ENCODE measurements at regions not wholly inside any gene's neighbourhood (a gene's known extent, or its start where the extent isn't known, plus 50 kb on each side); places are given as distances from the start of the nearest gene placed in this dataset.
"Not testable (repeated sequence)": the region's sequence is repeated elsewhere in the genome, so short reads cannot be mapped to it uniquely, and the experiment has no call there.

DNA sequence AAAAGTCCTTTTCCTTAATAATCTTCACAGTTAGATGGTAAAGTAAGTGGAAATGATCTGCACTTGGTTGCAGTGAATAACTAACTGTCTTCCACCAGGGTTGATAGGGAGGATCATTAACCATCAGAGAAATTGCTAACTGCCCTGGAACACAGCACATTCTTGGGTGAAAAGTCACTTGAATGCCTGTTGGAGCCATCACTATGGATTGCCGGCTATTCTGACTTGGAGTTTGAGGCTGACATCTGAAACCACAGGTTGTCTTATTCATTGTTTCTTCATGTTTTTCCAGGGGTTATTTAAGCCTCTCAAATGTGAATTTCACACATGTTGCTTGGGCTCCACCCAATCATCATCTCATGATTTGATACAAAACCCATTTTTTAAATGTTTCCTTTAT, 901.4 kb downstream of the MCTP2 start:
- no peak for DNase-seq (ENCODE audit: low read depth in 2 of 2)

DNA sequence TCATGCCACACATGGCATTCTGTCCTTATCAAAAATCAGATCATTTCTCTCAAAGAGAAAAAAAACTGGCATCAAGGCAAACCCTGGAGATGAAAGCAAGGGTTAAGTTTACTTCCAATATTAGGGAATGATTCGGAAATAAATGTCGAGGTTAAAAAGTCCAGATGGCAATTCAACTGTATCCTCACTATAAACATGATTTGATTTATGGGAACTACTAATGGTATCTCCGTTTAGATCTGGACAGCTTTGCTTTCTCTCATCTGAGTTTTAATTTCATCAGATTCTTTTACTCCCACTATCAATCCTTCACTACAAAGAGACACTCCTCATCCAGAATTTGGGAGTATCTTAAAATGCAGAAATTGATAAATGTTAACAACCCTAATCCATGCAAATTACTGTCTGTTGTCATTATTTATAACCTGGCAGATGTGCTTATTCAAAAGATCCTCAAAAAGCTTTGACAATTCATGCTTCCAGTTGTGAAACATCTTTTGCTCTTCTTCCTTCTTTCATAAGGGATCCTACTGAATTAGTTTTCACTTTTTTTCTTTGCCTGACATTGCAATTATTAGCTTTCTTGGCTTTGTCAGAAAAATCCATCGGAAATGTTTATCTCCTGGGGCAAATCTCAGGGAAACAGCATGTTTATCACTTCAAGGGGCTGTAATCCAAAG, 903.2 kb downstream of the MCTP2 start:
- no peak for DNase-seq (ENCODE audit: low read depth in 2 of 2)

GRCh38 chr15:95138604-95139270, 907.4 kb downstream of the MCTP2 start:
- DNase-seq (ENCODE audit: low read depth in 2 of 2), result no peak

DNA sequence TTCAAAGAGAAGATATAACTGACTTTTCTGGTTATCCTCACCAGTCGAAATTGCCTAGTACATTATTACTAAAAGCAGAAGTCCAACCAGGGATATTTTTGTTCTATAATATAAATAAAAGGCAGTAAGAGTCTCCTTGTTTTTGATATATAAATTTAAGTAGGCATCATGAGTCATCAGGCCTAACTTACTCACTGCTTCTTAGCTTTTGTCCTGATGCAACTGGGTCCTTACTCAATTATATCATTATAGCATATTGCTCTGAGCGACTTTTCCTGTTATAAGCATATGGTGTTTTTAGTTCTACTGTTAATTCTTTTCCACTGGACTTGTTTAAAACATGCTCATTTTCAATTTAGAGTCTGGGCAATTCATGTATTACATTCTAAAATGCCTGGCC, 910.1 kb downstream of the MCTP2 start:
- DNase-seq (ENCODE audit: low read depth in 2 of 2), result no peak

DNA sequence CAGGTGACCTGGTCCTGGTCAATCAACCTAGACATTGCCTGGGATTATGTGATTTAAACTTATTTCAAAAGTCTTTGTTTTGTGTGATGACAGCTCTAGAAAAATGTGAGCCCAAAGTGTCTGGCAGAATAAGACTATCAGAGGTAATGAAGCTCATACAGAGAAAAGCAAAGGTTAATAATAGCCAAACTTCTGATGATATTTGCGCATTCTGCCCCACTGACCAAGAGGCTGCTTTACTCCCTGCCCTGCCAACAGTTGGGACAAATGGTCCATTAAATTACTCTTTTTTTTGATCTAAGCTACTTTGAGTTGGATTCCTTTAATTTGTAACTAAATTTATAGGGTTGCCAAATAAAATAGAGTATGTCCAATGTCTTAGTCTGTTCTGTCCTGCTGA, 911.2 kb downstream of the MCTP2 start:
- no peak for DNase-seq (ENCODE audit: low read depth in 2 of 2)

GRCh38 chr15:95146481-95146880, 915.1 kb downstream of the MCTP2 start:
- DNase-seq (ENCODE audit: low read depth in 2 of 2), result no peak

GRCh38 chr15:95148183-95148582, 916.8 kb downstream of the MCTP2 start:
- no peak for DNase-seq (ENCODE audit: low read depth in 2 of 2)

DNA sequence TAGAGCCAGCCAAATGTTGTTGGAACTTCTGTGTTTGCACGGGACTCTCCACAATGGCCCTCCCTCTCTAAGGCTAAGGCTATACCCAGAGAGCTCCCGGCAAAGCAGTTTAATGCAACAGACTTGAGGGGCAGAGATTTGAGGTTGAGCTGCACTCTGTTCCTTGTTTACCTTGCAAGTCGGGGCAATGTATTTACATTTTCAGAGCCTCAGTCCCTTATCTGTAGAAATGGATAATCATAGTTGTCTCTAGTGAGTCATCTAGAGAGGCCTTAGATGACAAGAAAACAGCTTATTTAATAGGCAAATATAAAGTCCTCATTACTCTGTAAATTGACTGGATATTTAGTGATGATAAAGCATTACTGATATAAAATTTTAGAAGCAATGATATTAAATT, 917.7 kb downstream of the MCTP2 start:
- no peak for DNase-seq (ENCODE audit: low read depth in 2 of 2)

GRCh38 chr15:95149771-95150170, 918.4 kb downstream of the MCTP2 start:
- DNase-seq (ENCODE audit: low read depth in 2 of 2), result no peak

GRCh38 chr15:95150466-95150865, 919.1 kb downstream of the MCTP2 start:
- DNase-seq (ENCODE audit: low read depth in 2 of 2), result no peak

DNA sequence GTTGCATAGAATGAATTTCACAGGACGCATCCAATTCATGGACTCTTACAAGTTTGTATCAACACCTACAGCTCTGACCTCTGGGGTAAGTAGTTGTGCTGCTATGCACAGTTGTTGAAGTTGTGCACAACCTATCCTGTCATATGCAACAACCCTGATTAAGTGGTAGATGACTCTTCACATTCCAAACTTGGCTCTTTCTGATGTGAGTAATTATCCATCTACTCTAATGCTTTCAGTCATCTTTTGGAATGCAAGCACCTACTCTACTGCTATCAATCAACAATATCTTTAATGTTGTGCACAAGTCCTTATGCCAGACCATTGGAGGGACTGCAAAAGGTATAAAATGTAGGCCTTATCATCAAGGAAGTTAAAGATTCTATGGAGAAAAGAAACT, 921.4 kb downstream of the MCTP2 start:
- DNase-seq (ENCODE audit: low read depth in 2 of 2), result no peak

- not testable (repeated sequence) for DNase-seq (ENCODE audit: low read depth in 2 of 2)
Observed at GRCh38 chr15:95153201-95153600, 921.8 kb downstream of the MCTP2 start.

DNA sequence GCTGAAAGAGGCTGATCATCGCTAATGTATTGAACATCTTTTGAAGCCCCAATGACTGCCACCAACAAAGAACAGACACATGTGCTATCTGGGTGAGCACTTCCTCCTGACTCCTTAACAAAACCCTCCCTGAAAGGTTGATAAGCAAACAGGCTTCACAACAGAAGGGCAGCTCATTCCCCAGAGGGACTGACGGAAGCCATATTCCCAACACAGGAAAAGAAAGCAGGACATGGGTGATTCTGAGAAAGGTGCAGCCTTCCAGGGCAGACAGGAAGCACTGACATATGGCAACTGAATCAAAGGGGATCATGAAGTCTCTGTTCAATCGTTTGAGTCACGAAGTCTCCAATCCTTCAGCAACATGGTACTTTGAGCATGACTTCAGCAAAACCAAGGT, 929.0 kb downstream of the MCTP2 start:
- DNase-seq (ENCODE audit: low read depth in 2 of 2), result no peak

GRCh38 chr15:95162069-95162468, 930.7 kb downstream of the MCTP2 start:
- DNase-seq (ENCODE audit: low read depth in 2 of 2), result no peak

DNA sequence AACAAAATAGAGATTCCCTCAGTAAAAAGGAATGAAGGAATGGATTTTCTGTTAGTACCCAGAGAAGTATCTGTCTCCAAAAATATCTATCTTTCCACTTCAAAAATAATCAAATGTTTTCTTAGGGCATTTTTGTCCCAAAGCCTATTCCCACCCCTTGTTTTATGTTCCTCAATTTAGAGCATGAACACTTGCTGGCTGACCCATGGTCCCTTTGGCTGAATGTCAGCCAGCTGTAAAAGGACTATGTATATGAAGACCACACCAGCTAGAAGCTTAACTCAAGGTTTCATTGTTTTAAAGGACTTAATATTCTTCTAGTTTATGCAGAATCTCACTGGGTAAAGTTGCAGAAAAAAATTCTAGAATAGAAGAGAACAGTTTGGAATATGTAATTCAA, 931.2 kb downstream of the MCTP2 start:
- DNase-seq (ENCODE audit: low read depth in 2 of 2), result no peak

DNA sequence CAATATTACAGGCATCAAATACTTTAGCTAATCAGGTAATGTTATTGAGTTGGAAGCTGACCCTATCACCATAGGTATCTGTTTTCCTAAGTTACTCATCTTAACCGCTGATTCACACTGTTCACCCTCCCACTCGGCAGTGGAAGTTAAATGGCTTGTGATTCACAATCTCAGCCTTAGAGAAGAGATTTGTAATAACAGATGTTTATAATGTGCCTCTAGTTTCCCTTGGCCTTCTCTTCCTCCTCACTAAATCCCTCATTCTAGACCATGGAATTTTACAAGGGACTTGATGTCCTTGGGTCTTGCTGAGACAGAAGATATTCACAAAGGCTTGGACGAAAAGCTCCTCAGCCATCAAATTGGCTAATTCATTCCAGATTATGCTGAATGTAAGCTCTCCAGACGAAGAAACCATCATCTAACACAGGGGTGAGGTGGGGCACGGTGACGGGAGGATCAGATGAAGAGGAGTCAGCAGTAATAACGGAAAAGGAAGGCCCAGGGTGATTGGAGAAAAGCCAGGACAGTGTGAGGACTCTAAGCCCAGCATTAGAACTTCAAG, 931.7 kb downstream of the MCTP2 start:
- DNase-seq (ENCODE audit: low read depth in 2 of 2), result no peak

- no peak for DNase-seq (ENCODE audit: low read depth in 2 of 2)
Observed at GRCh38 chr15:95168152-95168551, 936.8 kb downstream of the MCTP2 start.

DNA sequence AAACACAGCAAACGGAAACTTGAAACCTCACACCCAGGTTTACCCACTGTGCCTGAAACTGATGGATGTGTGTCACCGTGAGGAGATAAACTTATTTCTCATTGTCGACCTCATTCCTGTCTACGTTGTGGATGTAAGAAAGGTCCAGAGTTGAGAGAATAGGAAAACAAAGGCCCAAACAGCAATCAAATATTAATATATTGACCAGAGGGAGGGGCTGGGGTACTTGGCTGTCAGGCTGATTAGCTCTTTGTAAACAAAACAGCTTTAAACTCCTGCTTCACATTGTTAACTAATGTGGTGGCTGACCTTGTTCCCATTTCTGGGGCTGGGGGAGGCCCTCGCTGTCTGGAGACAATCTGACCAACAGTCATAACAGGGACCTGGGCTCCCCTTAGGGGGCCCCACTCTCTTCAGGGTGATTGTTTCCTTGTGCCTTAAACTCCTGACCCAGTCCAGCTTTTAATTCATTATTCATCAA, 937.6 kb downstream of the MCTP2 start:
- DNase-seq (ENCODE audit: low read depth in 2 of 2), result no peak

GRCh38 chr15:95169541-95170459, 938.4 kb downstream of the MCTP2 start:
- no peak for DNase-seq (ENCODE audit: low read depth in 2 of 2)

DNA sequence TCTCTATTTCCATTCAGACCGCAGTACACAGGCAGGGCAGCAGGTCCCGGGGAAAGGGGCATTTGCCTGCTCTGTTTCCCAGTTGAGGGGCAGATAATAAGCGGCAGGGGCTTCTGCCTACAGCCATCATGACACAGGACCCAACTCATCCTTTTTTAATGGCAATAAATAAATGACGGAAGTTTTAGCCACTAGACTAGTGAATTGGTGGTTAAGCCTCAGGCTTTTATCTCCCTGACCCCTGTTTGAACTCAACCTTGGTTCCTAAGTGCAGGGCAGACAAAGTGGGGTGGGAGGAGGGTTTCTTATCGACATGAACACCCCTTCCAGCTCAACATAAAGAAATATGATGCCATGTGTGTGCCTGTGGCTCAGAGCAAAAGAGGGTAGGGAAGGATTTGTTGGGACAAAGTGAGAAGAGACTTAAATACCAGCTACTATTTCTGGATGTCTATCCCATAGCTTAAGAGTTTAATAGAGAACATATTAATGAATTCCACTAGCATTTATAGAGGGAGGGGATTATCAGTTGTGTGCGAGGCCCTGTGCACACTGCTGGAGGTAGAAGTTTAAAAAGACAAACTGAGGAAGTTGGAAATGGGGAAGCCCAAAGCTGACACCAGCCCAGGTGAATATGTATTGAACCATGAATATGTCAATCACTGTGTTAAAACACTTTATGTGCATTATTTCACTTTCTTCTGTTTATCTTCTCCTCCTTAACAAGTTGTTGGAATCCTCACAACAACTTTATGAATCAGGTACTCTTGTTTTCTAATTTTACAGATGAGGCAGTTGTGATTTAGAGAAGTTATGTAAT, 939.4 kb downstream of the MCTP2 start:
- DNase-seq (ENCODE audit: low read depth in 2 of 2), result no peak

- DNase-seq (ENCODE audit: low read depth in 2 of 2), result no peak
Observed at GRCh38 chr15:95171564-95171963, 940.2 kb downstream of the MCTP2 start.

All from stimulated activated CD4-positive, alpha-beta T cell treated with anti-CD3 and anti-CD28 coated beads, Interleukin-15, amount 100 ng/mL, for 48 hours (primary cell).